ENCODE measurements at regions not wholly inside any gene's neighbourhood (a gene's known extent, or its start where the extent isn't known, plus 50 kb on each side); places are given as distances from the start of the nearest gene placed in this dataset.
"Not testable (repeated sequence)": the region's sequence is repeated elsewhere in the genome, so short reads cannot be mapped to it uniquely, and the experiment has no call there.

- DNase-seq (ENCODE audit: low read depth) = no peak
These were observed 50.8 kb upstream of the PRSS1 start for GRCh38 chr7:142698429-142698828.

- DNase-seq (ENCODE audit: low read depth) = no peak
These were observed 52.0 kb upstream of the PRSS1 start for GRCh38 chr7:142697270-142697669.

- DNase-seq (ENCODE audit: low read depth) = no peak
These were observed 52.7 kb upstream of the PRSS1 start for GRCh38 chr7:142696456-142697179.

- no peak for DNase-seq (ENCODE audit: low read depth)
These were observed 55.4 kb upstream of the PRSS1 start for GRCh38 chr7:142693911-142694310.

GRCh38 chr7:142690554-142691182, 58.6 kb upstream of the PRSS1 start:
- DNase-seq (ENCODE audit: low read depth) = no peak

- no peak for DNase-seq (ENCODE audit: low read depth)
These were observed 59.7 kb upstream of the PRSS1 start for GRCh38 chr7:142689439-142690120.

GRCh38 chr7:142685877-142686508, 63.3 kb upstream of the PRSS1 start:
- peak; percentile 32 for DNase-seq (ENCODE audit: low read depth)

GRCh38 chr7:142681314-142682092, 67.8 kb upstream of the PRSS1 start:
- no peak for DNase-seq (ENCODE audit: low read depth)

- DNase-seq (ENCODE audit: low read depth) = no peak
These were observed 77.8 kb upstream of the PRSS1 start for GRCh38 chr7:142671506-142671905.

- DNase-seq (ENCODE audit: low read depth) = peak; percentile 11
These were observed 78.8 kb upstream of the PRSS1 start for GRCh38 chr7:142670511-142670910.

- DNase-seq (ENCODE audit: low read depth) = peak; percentile 65
These were observed 80.1 kb upstream of the PRSS1 start for GRCh38 chr7:142669074-142669654.

- DNase-seq (ENCODE audit: low read depth) = no peak
These were observed 80.8 kb upstream of the PRSS1 start for GRCh38 chr7:142668495-142668894.

- no peak for DNase-seq (ENCODE audit: low read depth)
These were observed 91.9 kb upstream of the PRSS1 start for GRCh38 chr7:142657376-142657775.

- no peak for DNase-seq (ENCODE audit: low read depth)
These were observed 94.9 kb upstream of the PRSS1 start for GRCh38 chr7:142654398-142654797.

- no peak for DNase-seq (ENCODE audit: low read depth)
These were observed 101.5 kb upstream of the PRSS1 start for GRCh38 chr7:142647749-142648148.

GRCh38 chr7:142646386-142647140, 102.7 kb upstream of the PRSS1 start:
- DNase-seq (ENCODE audit: low read depth) = no peak

GRCh38 chr7:142645777-142646176, 103.5 kb upstream of the PRSS1 start:
- DNase-seq (ENCODE audit: low read depth) = no peak

- DNase-seq (ENCODE audit: low read depth) = no peak
These were observed 107.0 kb upstream of the PRSS1 start for GRCh38 chr7:142642316-142642715.

- DNase-seq (ENCODE audit: low read depth) = not testable (repeated sequence)
These were observed 108.0 kb upstream of the PRSS1 start for GRCh38 chr7:142641252-142641651.

GRCh38 chr7:142638581-142638980, 110.7 kb upstream of the PRSS1 start:
- no peak for DNase-seq (ENCODE audit: low read depth)

All from HT1080 (cell line).